H1 (cell line): ENCODE measurements at regions not wholly inside any gene's neighbourhood (a gene's known extent, or its start where the extent isn't known, plus 50 kb on each side); places are given as distances from the start of the nearest gene placed in this dataset.

Experiments used
- BCL11A ChIP-seq, 2 experiments: IDR thresholded peaks; one replicate each; pipeline ENCODE4 v1.6.1; 2011; ENCODE audit warnings: low read depth in 2 of 2, low read length in 2 of 2, mild to moderate bottlenecking in 2 of 2
- FOSL1 ChIP-seq: IDR thresholded peaks from 2 replicates; pipeline ENCODE4 v1.6.1; 2011; ENCODE audit warnings: mild to moderate bottlenecking, low read depth, low read length, moderate library complexity; ENCODE audit not compliant: insufficient read depth
- HDAC6 ChIP-seq: IDR thresholded peaks from one replicate; pipeline ENCODE4 v1.7.1; 2012; ENCODE audit warnings: low read depth, mild to moderate bottlenecking, inconsistent platforms, low read length, moderate library complexity
- POLR2A ChIP-seq, 2 experiments: IDR thresholded peaks; 1 replicate in 1 of 2; 2 replicates in 1 of 2; pipeline ENCODE4 v1.6.1; 2011; ENCODE audit warnings: low read depth in 2 of 2, low read length in 2 of 2, mild to moderate bottlenecking in 2 of 2; ENCODE audit errors: control extremely low read depth in 1 of 2

- TF ChIP-seq FOSL1 = no peak
- no peak for TF ChIP-seq POLR2A (IDR thresholded peaks at IDR 0.05; ENCODE audit: control extremely low read depth in 1 of 2, low read depth in 2 of 2, low read length in 2 of 2)
- no peak for TF ChIP-seq HDAC6
- TF ChIP-seq BCL11A (IDR thresholded peaks at IDR 0.05; ENCODE audit: low read depth in 2 of 2, low read length in 2 of 2) = no peak
Observed at GRCh38 chr6:56756219-56756789, 113.6 kb upstream of the DST start (continued).
